RPMI7951 (cell line): ENCODE measurements at regions not wholly inside any gene's neighbourhood (a gene's known extent, or its start where the extent isn't known, plus 50 kb on each side); places are given as distances from the start of the nearest gene placed in this dataset.
A peak's percentile ranks its signal among the peaks of the same experiment; 100 is the strongest.

ENCODE experiments used
- DNase-seq: peaks from one replicate; pipeline ENCODE4 v3.0.0-alpha.2; 2012; ENCODE audit warnings: low read depth

DNA sequence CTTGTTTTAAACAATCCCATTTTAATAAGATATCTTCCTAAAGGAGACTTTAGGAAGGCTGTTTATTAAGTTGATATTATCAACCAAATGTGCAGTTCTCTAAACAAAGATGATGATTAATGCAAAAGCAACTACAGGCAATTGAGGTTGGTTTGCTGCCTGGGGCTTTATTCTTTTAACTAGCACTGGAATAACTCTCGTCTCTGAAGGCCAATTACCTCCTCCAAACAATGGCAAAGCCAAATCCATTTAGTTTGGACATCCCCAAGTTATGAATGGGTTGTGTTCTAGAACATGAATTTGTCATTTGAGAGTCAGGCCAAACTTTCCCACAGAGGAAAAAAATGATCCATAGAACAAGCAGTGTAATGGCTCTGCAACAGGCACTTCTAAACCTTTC lies 114.1 kb downstream of the SLC16A9 start:
- DNase-seq, result peak; percentile 46

- DNase-seq, result no peak
Measured at GRCh38 chr10:59593768-59594167, 115.9 kb downstream of the SLC16A9 start.

- no peak for DNase-seq
Measured at GRCh38 chr10:59589796-59590195, 119.9 kb downstream of the SLC16A9 start.

DNA sequence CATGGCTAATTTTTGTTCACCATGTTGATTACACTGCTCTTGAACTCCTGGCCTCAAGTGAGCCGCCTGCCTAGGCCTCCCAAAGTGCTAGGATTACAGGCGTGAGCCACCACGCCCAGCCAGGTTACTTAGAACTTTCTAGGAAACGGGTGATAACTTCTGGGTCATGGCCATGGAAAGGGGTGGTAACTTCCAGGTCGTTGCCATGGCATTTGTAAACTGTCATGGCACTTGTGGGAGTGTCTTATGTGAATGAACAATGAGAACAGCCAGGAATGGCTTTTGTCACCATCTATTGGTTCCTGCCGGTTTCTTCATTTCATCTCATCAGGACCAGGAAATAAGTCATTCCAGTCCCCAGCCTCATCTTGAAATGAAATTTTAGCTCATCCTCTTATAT lies 120.9 kb downstream of the SLC16A9 start:
- DNase-seq, result no peak

GRCh38 chr10:59587756-59588140 lies 121.9 kb downstream of the SLC16A9 start:
- no peak for DNase-seq

DNA sequence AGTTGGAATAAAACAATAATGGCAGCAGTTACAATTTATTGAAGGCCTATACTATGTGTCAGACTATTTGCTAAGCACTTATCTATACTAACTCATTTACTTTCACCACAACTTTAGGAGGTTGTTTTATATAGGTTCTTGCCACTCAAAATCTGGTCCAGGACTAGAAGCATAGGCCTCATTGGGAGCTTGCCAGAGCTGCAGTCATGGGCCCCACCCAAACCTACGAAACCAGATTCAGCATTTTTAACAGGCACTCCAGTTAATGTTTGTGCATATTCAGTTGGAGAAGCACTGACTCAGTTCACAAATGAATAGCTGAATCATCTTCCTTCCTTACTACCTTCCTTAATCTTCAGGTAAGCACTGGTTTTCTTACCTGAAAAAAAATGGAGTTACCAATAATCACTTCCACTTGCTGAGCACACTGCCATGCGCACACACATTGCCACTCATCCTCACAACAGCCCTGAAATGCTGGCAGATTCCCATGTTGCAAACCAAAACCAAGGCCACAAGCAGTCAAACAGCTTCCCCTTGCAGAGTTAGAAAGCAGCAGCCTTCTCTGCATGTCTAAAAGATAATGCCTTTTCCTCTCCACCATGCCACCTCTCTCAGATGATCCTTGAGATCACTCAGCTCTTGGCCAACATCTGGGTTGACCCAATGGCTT lies 122.4 kb downstream of the SLC16A9 start:
- no peak for DNase-seq

DNA sequence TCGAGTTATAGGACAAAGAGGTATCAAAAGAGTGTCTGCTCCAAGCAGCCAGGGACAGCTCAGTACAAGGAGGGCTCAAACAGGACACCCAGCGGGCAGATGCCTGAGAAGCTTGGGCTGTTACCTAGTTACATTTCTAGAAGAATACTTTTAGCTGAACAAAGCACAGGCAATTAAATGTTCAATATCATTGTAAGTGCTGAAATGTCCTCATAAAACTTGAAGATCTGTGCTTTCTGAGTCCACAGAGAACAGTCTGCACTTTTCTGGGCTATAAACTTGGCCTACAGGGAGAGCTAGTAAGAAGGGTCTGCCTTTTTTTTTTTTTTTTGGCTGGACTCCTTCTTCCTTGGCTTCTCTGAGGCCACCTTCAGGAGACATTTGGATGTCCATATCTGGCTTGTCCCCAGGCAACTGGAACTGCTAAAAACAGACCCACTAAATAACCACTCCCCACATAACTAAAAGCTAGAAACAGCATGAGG lies 123.2 kb downstream of the SLC16A9 start:
- DNase-seq, result no peak

DNA sequence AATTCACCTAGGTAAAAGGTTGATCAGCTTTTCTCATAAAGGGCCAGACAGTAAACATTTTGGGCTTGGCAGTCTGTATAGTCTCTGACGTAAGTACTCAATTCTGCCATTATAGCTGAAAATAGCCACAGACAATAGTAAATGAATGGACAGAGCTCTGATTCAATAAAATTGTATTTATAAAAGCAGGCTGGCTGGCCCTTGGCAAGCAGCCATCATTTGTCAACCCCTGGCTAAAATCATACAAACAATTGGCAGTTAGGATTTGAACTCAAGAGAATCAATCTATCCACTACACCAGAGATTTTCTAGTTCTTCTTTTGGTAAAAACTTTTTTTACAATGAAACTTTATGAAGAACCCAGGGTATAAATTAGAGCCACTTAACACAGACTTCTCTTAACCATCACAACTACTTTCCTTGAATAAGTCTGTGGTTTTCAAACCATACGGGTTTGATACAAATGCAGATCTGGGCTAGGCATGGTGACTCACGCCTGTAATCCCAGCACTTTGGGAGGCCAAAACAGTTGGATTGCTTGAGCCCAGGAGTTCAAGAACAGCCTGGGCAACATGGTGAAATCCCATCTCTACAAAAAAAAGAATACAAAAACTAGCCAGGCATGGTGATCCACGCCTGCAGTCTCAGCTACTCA lies 124.5 kb downstream of the SLC16A9 start:
- DNase-seq, result peak; percentile 60

- no peak for DNase-seq
Measured at GRCh38 chr10:59582780-59583179, 126.9 kb downstream of the SLC16A9 start.

DNA sequence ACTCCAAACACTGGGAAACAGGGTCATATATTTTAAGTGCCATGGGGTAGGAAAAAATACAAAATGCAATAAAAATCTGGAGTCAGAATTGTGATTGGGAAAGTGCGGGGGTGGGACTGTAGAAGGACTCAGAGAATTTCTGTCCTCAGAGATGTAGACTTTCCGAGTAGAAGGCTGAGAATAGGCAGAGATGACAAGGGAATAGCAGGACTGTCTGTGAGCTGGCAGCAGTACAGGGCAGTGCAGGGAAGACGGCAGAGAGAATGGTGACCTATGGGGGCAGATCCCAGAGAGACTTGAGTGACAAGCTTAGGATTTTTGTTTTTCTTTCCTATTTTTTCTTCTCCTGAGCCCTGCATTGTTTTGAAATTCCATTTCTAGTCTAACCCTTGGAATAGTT lies 127.6 kb downstream of the SLC16A9 start:
- DNase-seq, result no peak

GRCh38 chr10:59580026-59580863 lies 129.4 kb downstream of the SLC16A9 start:
- DNase-seq, result peak; percentile 30

- no peak for DNase-seq
Measured at GRCh38 chr10:59578741-59579140, 130.9 kb downstream of the SLC16A9 start.

- DNase-seq, result no peak
Measured at GRCh38 chr10:59577984-59578383, 131.7 kb downstream of the SLC16A9 start.

GRCh38 chr10:59575269-59575668 lies 134.4 kb downstream of the SLC16A9 start:
- peak; percentile 11 for DNase-seq

- peak; percentile 15 for DNase-seq
Measured at GRCh38 chr10:59563531-59563930, 146.1 kb downstream of the SLC16A9 start.

DNA sequence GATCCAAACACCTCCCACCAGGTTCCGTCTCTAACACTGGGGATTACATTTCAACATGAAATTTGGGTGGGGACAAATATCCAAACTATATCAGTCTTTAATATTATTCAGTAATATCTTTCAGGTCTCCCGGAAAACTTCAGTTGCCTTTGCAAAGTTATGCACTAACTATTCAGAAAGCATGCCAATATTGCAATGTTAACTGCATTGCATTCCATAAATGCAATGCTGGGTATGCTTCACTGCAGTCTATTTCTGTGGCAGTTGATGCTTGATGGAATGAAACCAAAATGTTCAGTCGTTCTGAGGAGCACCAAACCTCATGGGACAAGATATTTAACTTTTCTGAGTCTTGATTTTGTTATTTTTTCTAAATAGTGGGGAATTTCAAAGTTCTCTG lies 147.5 kb downstream of the SLC16A9 start:
- no peak for DNase-seq

GRCh38 chr10:59561477-59562121 lies 148.1 kb downstream of the SLC16A9 start:
- peak; percentile 50 for DNase-seq

DNA sequence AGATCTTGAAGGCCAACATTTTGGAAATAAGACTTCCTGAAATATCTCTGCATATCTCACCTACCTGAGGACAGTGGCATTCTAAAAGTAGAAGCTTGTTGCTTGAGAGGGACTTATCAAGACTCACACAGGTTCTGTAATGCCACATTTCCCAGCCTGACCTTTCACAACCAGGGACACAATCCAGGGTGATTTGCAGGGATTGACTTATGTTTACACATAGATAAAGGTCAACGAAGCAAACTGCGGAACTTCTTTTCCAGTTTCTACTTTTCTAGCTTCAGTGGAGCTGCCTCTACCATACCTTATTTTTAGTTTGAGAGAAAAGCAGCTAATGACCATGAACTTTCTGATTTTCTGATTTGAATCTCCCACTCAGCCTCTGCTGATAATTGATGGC lies 148.7 kb downstream of the SLC16A9 start:
- DNase-seq, result no peak

DNA sequence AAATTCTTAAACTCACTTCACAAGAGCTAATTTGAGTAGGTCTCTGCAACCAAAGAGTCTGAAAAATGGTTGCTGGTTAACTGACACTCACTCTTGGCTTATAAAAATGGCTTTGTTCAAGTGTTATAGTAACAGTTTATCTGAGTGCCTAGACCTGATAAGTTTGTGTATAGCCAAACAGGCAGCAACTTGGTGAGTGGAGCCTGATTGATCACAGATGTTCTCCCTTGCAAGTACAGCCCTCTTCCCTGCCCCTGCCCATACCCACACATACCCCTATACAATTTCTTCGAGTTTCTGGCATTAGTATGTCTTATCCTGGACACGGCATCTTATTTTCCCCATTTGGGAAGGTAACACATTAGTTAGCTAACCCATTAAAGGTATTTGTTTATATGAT lies 149.5 kb downstream of the SLC16A9 start:
- DNase-seq, result no peak

DNA sequence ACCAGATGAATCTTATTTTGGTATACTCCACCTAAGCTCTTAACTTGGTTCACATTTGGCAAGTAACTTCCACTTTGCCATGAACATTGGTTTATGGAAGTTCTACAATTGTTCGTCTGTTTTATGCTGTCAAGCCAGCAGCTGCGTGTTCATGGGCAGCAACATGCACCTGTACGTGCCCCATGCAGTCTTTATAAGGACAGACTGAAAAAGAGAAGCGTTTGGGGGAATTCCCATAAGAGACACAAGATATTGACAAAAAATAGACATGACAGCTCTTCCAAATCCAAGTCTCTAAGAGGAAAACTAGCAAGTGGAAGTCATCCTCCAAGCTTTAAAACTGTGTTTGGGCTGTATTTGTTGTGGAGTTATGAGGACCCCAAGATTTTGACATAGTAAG lies 151.6 kb downstream of the SLC16A9 start:
- no peak for DNase-seq

DNA sequence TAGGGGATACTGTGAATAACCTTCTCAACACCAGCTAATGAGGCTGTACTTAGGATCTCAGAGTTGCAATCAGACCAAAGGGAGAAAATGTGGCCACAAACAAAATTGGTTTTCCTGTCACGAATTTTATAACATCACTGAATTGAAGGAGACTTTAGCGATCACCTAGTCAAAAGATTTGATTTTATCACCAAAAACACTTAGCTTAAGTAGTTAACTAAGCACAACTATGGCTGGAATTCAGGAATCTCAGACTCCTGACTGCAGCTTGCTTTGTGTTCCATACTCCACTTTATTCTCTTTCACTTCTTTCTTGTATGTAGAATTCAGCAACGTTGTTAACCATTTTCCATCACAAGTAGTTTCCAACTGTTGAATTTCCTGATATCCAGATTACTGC lies 152.0 kb downstream of the SLC16A9 start:
- no peak for DNase-seq

GRCh38 chr10:59557052-59557451 lies 152.6 kb downstream of the SLC16A9 start:
- no peak for DNase-seq
